Body of pancreas (tissue), 4 donors: ENCODE measurements at regions not wholly inside any gene's neighbourhood (a gene's known extent, or its start where the extent isn't known, plus 50 kb on each side); places are given as distances from the start of the nearest gene placed in this dataset.

ENCODE experiments used
- ATAC-seq: fragments of 150-250 bp; one replicate; pipeline ENCODE4 v1.9.1; 2016
- DNase-seq, 4 donors: peaks; one replicate each; pipeline ENCODE4 v3.0.0-alpha.2; 2019
- H3K27ac ChIP-seq, 4 donors: fragments of 200-600 bp; sonication (generic); 1 replicate in 3 of 4; 2 replicates in 1 of 4; pipeline versions ENCODE4 v1.5.1 to v1.6.1; 2016 to 2019; ENCODE audit warnings: mild to moderate bottlenecking in 1 of 4, mixed read lengths in 1 of 4, moderate library complexity in 1 of 4
- H3K27me3 ChIP-seq, 2 donors: fragments of 200-600 bp; sonication (generic); one replicate each; pipeline ENCODE4 v1.6.0; 2016; ENCODE audit warnings: mild to moderate bottlenecking in 1 of 2
- H3K36me3 ChIP-seq, 2 donors: fragments of 200-600 bp; sonication (generic); replicated peaks in 1 of 2; 2 replicates each; pipeline ENCODE4 v1.5.1; 2016; ENCODE audit warnings: low read depth in 2 of 2; ENCODE audit not compliant: insufficient read depth in 1 of 2
- H3K4me1 ChIP-seq: fragments of 200-600 bp; sonication (generic); one replicate; pipeline ENCODE4 v1.6.0; 2016
- H3K4me3 ChIP-seq, 2 donors: fragments of 200-600 bp; sonication (generic); 1 replicate in 1 of 2; 2 replicates in 1 of 2; pipeline ENCODE4 v1.5.1; 2016 to 2019
- H3K9me3 ChIP-seq, 3 donors: fragments of 200-600 bp; sonication (generic); 1 replicate in 2 of 3; 2 replicates in 1 of 3; pipeline ENCODE4 v1.5.1; 2016
- CTCF ChIP-seq, 7 experiments: fragments of 450-650 bp in 4 of 7; fragments of 200-600 bp in 3 of 7; sonication (generic) in 3 of 7; IDR thresholded peaks; one replicate each; pipeline ENCODE4 v1.5.1; 2016 to 2019; ENCODE audit warnings: antibody characterized with exemption in 7 of 7
- POLR2A ChIP-seq, 3 donors: fragments of 450-650 bp; IDR thresholded peaks; one replicate each; pipeline ENCODE4 v1.6.1; 2016; ENCODE audit warnings: antibody characterized with exemption in 3 of 3, mild to moderate bottlenecking in 2 of 3
- WGBS, 2 donors: methylation state at CpG; one replicate each; pipeline ENCODE4 v1.1.5; 2017; 5-methylcytosine and 5-hydroxymethylcytosine counted together
- intact Hi-C: fragments of 100-400 bp; cut with DNase I; formaldehyde crosslinking; loops from one replicate; pipeline ENCODE4 v1.15.1; 2023

- DNase-seq (no peak), ATAC-seq (no peak)
- no peak for TF ChIP-seq POLR2A (IDR thresholded peaks at IDR 0.05)
- no peak for TF ChIP-seq CTCF (IDR thresholded peaks at IDR 0.05)
- intact Hi-C loops: no loop called here
- Histone ChIP-seq H3K27me3 (no peaks in the 10 kb centered on the region), H3K4me1 (no peaks in the 10 kb centered on the region), H3K9me3 (no peaks in the 10 kb centered on the region), H3K36me3 (no peaks in the 10 kb centered on the region), H3K4me3 (no peak overlapping the region), H3K27ac (no peak overlapping the region)
- WGBS, 2 donors: 54 to 57% methylated on average over 8 to 16 of the region's 16 CpGs
Measured at GRCh38 chr22:49599039-49599438, 228.6 kb downstream of the BRD1 start.

- no peaks in the 10 kb centered on the region for H3K9me3 ChIP-seq
Measured at GRCh38 chr22:49598338-49598737, 229.3 kb downstream of the BRD1 start.

GRCh38 chr22:49597428-49598039 lies 230.1 kb downstream of the BRD1 start:
- Histone ChIP-seq H3K27ac (no peak overlapping the region), H3K4me3 (no peak overlapping the region), H3K4me1 (no peaks in the 10 kb centered on the region), H3K9me3 (no peaks in the 10 kb centered on the region), H3K36me3 (no peaks in the 10 kb centered on the region), H3K27me3 (no peaks in the 10 kb centered on the region)
- no peak for ATAC-seq
- intact Hi-C loops: no loop called here
- 34 to 44% methylated on average over 2 of the region's 2 CpGs for WGBS, 2 donors
- DNase-seq: no peak
- no peak for TF ChIP-seq CTCF (IDR thresholded peaks at IDR 0.05)
- no peak for TF ChIP-seq POLR2A (IDR thresholded peaks at IDR 0.05)

More at GRCh38 chr22:49598338-49598737, 229.3 kb downstream of the BRD1 start:
- no peaks in the 10 kb centered on the region for H3K36me3 ChIP-seq
- DNase-seq (no peak), ATAC-seq (no peak)
- no peak for TF ChIP-seq CTCF (IDR thresholded peaks at IDR 0.05)
- no peak for TF ChIP-seq POLR2A (IDR thresholded peaks at IDR 0.05)
- intact Hi-C loops: no loop called here
- H3K27me3 ChIP-seq: no peaks in the 10 kb centered on the region
- no peaks in the 10 kb centered on the region for H3K4me1 ChIP-seq
- WGBS, 2 donors: 58 to 75% methylated on average over 3 to 9 of the region's 9 CpGs
- H3K4me3 ChIP-seq: no peak overlapping the region
- no peak overlapping the region for H3K27ac ChIP-seq

- 71 to 76% methylated on average over 6 of the region's 6 CpGs for WGBS, 2 donors
- no peak for DNase-seq
- intact Hi-C loops: no loop called here
- no peaks in the 10 kb centered on the region for H3K27me3 ChIP-seq
- H3K36me3 ChIP-seq: no peaks in the 10 kb centered on the region
- H3K4me1 ChIP-seq: no peaks in the 10 kb centered on the region
- H3K27ac ChIP-seq: no peak overlapping the region
- no peak overlapping the region for H3K4me3 ChIP-seq
- ATAC-seq: no peak
- TF ChIP-seq CTCF (IDR thresholded peaks at IDR 0.05) (no peak), POLR2A (IDR thresholded peaks at IDR 0.05) (no peak)
- H3K9me3 ChIP-seq: no peaks in the 10 kb centered on the region
Measured at GRCh38 chr22:49595465-49596078, 232.1 kb downstream of the BRD1 start.

- ATAC-seq (no peak), DNase-seq (no peak)
- H3K4me3 ChIP-seq: no peak overlapping the region
- H3K27ac ChIP-seq: no peak overlapping the region
- H3K27me3 ChIP-seq: no peaks in the 10 kb centered on the region
- 52 to 63% methylated on average over 6 of the region's 6 CpGs for WGBS, 2 donors
- H3K36me3 ChIP-seq: no peaks in the 10 kb centered on the region
- no peaks in the 10 kb centered on the region for H3K4me1 ChIP-seq
- TF ChIP-seq POLR2A (IDR thresholded peaks at IDR 0.05) (no peak), CTCF (IDR thresholded peaks at IDR 0.05) (no peak)
- intact Hi-C loops: no loop called here
- no peaks in the 10 kb centered on the region for H3K9me3 ChIP-seq
Measured at GRCh38 chr22:49594078-49594477, 233.6 kb downstream of the BRD1 start.
